ENCODE measurements at regions not wholly inside any gene's neighbourhood (a gene's known extent, or its start where the extent isn't known, plus 50 kb on each side); places are given as distances from the start of the nearest gene placed in this dataset.

DNA sequence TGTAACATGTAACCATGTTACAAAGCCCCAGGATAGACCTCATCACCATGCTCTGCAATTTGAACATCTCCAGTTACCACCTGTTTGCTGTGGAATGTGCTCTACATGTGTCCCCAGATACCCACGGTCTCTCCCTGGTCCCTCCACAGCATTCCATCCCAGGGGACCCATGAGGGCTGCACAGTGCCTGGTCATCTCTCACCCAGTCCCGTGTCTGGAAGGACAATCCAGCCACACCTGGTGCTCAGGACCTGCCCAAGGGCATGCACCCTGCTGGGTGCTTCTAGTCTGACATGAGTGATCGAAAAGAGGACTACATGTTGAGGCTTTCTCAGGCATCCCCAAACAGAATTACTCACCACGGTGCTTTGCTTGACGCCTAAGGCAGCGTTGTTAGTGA is 119.6 kb upstream of the ATP10A start:
- ChIA-PET CTCF (no interaction called here), POLR2A (no interaction called here)
- no peak overlapping the region for H3K4me2 ChIP-seq
- no peaks in the 10 kb centered on the region for H3K4me1 ChIP-seq
- DNase-seq (ENCODE audit: low read depth in 1 of 2, low spot score in 1 of 2) (no peak), ATAC-seq (no peak), FAIRE-seq (no peak)
- WGBS (ENCODE audit: missing lambda C conversion rate): 28% methylated on average over 6 of the region's 6 CpGs
- H3K27ac ChIP-seq: no peak overlapping the region
- H3K9me3 ChIP-seq: no peaks in the 10 kb centered on the region
- TF ChIP-seq FOSL2 (IDR thresholded peaks at IDR 0.05) (no peak), FOSL2 (CRISPR knock-in tag; IDR thresholded peaks at IDR 0.05) (no peak), NPAS2 (CRISPR knock-in tag; IDR thresholded peaks at IDR 0.05; ENCODE audit: borderline replicate concordance) (no peak), POLR2A (IDR thresholded peaks at IDR 0.05; ENCODE audit: low read length) (no peak), HEYL (CRISPR knock-in tag; IDR thresholded peaks at IDR 0.05) (no peak), CHD4 (IDR thresholded peaks at IDR 0.05; ENCODE audit: borderline replicate concordance) (no peak), EP300 (IDR thresholded peaks at IDR 0.05) (no peak)
- TF ChIP-seq, protein P1, sequence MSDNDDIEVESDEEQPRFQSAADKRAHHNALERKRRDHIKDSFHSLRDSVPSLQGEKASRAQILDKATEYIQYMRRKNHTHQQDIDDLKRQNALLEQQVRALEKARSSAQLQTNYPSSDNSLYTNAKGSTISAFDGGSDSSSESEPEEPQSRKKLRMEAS (IDR thresholded peaks at IDR 0.05): no peak
- TF ChIP-seq, protein P2, sequence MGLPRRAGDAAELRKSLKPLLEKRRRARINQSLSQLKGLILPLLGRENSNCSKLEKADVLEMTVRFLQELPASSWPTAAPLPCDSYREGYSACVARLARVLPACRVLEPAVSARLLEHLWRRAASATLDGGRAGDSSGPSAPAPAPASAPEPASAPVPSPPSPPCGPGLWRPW (IDR thresholded peaks at IDR 0.05): no peak
- no peak overlapping the region for H3K4me3 ChIP-seq

DNA sequence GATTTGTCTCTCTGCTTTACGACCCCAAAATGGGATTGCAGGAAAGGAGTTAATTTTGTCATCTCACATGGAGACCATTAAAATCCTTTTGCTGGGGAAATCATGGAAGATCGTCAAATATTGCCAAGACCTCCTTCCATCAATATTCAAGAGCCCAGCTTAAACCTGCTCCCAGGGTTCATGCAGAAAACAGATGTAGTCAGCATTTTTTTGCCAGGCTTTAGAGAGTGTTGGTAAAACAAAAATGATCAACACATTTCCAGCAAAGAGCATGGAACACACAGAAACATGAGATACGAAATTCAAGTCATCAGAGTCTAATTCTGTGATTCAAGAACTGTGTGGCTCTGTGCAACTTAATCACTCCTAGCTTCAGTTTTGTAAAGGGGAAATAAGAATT is 118.0 kb upstream of the ATP10A start:
- ATAC-seq (no peak), FAIRE-seq (no peak), DNase-seq (ENCODE audit: low read depth in 1 of 2, low spot score in 1 of 2) (no peak)
- CTCF ChIA-PET: no interaction called here
- no peak overlapping the region for H3K4me2 ChIP-seq
- POLR2A ChIA-PET: no interaction called here
- no peaks in the 10 kb centered on the region for H3K4me1 ChIP-seq
- no peaks in the 10 kb centered on the region for H3K9me3 ChIP-seq
- H3K4me3 ChIP-seq: no peak overlapping the region
- WGBS (ENCODE audit: missing lambda C conversion rate): 14% methylated on average over 3 of the region's 3 CpGs
- H3K27ac ChIP-seq: no peak overlapping the region
- TF ChIP-seq RFX5 (IDR thresholded peaks at IDR 0.05): no peak
- no peak for TF ChIP-seq HOXB5 (CRISPR knock-in tag; IDR thresholded peaks at IDR 0.05)
- TF ChIP-seq MAFK (IDR thresholded peaks at IDR 0.05; ENCODE audit: partially characterized antibody): peak; percentile 71
- TF ChIP-seq, protein P2 (IDR thresholded peaks at IDR 0.05): no peak
- no peak for TF ChIP-seq RARB (CRISPR knock-in tag; IDR thresholded peaks at IDR 0.05)

DNA sequence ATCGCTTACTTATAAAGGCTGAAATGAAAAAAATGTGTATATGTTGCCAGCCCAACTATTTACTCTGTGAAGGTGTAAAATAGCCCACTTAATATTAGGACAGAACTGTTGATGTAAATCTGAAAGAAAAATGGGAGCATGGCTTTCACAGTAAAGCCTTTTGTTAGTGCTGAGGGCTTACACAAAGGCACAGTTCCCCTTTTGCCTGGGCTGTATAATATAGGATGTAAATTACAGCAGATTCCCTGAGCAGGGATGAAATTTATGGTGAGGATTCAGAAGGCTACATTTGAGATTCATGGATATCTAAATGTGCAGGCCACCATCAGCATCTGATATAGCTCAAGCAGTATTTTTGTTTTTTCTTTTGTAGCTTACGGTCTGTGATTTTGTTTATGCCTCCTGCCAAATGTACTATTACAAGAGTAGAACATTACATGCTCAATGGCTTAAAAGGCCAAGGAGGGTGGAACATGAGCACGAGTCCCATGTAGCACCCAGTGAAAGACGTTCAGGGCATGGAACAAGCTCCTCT is 109.1 kb upstream of the ATP10A start:
- DNase-seq (ENCODE audit: low read depth in 1 of 2, low spot score in 1 of 2) (no peak), ATAC-seq (no peak), FAIRE-seq (no peak)
- TF ChIP-seq ZNF302 (CRISPR knock-in tag; IDR thresholded peaks at IDR 0.05) (no peak), JUNB (IDR thresholded peaks at IDR 0.05) (no peak), POLR2AphosphoS2 (conservative IDR thresholded peaks at IDR 0.05; ENCODE audit: low read length) (no peak), HOXB5 (CRISPR knock-in tag; IDR thresholded peaks at IDR 0.05) (no peak), GATA3 (IDR thresholded peaks at IDR 0.05; ENCODE audit: borderline replicate concordance) (no peak), RAD21 (conservative IDR thresholded peaks at IDR 0.05 in 1 of 2, IDR thresholded peaks at IDR 0.05 in 1 of 2) (no peak), NR3C1 (IDR thresholded peaks at IDR 0.05) (no peak), CBX2 (IDR thresholded peaks at IDR 0.05; ENCODE audit: borderline replicate concordance, low read depth) (no peak), SMC3 (IDR thresholded peaks at IDR 0.05) (no peak), EHMT2 (IDR thresholded peaks at IDR 0.05; ENCODE audit: low read depth) (no peak), BHLHE40 (IDR thresholded peaks at IDR 0.05; ENCODE audit: low read depth, low read length) (no peak)
- TF ChIP-seq, protein P3, sequence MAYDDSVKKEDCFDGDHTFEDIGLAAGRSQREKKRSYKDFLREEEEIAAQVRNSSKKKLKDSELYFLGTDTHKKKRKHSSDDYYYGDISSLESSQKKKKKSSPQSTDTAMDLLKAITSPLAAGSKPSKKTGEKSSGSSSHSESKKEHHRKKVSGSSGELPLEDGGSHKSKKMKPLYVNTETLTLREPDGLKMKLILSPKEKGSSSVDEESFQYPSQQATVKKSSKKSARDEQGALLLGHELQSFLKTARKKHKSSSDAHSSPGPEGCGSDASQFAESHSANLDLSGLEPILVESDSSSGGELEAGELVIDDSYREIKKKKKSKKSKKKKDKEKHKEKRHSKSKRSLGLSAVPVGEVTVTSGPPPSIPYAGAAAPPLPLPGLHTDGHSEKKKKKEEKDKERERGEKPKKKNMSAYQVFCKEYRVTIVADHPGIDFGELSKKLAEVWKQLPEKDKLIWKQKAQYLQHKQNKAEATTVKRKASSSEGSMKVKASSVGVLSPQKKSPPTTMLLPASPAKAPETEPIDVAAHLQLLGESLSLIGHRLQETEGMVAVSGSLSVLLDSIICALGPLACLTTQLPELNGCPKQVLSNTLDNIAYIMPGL (CRISPR knock-in tag; IDR thresholded peaks at IDR 0.05; ENCODE audit: borderline replicate concordance): no peak
- TF ChIP-seq, protein P4, sequence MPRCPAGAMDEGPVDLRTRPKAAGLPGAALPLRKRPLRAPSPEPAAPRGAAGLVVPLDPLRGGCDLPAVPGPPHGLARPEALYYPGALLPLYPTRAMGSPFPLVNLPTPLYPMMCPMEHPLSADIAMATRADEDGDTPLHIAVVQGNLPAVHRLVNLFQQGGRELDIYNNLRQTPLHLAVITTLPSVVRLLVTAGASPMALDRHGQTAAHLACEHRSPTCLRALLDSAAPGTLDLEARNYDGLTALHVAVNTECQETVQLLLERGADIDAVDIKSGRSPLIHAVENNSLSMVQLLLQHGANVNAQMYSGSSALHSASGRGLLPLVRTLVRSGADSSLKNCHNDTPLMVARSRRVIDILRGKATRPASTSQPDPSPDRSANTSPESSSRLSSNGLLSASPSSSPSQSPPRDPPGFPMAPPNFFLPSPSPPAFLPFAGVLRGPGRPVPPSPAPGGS (IDR thresholded peaks at IDR 0.05): no peak
- TF ChIP-seq, protein P5, sequence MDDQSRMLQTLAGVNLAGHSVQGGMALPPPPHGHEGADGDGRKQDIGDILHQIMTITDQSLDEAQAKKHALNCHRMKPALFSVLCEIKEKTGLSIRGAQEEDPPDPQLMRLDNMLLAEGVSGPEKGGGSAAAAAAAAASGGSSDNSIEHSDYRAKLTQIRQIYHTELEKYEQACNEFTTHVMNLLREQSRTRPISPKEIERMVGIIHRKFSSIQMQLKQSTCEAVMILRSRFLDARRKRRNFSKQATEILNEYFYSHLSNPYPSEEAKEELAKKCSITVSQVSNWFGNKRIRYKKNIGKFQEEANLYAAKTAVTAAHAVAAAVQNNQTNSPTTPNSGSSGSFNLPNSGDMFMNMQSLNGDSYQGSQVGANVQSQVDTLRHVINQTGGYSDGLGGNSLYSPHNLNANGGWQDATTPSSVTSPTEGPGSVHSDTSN (IDR thresholded peaks at IDR 0.05): no peak
- TF ChIP-seq, protein P6, sequence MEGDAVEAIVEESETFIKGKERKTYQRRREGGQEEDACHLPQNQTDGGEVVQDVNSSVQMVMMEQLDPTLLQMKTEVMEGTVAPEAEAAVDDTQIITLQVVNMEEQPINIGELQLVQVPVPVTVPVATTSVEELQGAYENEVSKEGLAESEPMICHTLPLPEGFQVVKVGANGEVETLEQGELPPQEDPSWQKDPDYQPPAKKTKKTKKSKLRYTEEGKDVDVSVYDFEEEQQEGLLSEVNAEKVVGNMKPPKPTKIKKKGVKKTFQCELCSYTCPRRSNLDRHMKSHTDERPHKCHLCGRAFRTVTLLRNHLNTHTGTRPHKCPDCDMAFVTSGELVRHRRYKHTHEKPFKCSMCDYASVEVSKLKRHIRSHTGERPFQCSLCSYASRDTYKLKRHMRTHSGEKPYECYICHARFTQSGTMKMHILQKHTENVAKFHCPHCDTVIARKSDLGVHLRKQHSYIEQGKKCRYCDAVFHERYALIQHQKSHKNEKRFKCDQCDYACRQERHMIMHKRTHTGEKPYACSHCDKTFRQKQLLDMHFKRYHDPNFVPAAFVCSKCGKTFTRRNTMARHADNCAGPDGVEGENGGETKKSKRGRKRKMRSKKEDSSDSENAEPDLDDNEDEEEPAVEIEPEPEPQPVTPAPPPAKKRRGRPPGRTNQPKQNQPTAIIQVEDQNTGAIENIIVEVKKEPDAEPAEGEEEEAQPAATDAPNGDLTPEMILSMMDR (IDR thresholded peaks at IDR 0.05): no peak
- Histone ChIP-seq H3K27ac (no peak overlapping the region), H3K4me2 (no peak overlapping the region), H3K4me3 (no peak overlapping the region), H3K4me1 (no peaks in the 10 kb centered on the region), H3K9me3 (no peaks in the 10 kb centered on the region)
- WGBS (ENCODE audit: missing lambda C conversion rate): 51% methylated on average over 4 of the region's 4 CpGs
- ChIA-PET CTCF (no interaction called here), POLR2A (no interaction called here)

Measured in A549 (cell line).